ENCODE measurements at regions not wholly inside any gene's neighbourhood (a gene's known extent, or its start where the extent isn't known, plus 50 kb on each side); places are given as distances from the start of the nearest gene placed in this dataset.

- peak; percentile 7 for DNase-seq (ENCODE audit: low spot score)
Measured at GRCh38 chr21:38956856-38957571, 151.3 kb downstream of the ETS2 start.

DNA sequence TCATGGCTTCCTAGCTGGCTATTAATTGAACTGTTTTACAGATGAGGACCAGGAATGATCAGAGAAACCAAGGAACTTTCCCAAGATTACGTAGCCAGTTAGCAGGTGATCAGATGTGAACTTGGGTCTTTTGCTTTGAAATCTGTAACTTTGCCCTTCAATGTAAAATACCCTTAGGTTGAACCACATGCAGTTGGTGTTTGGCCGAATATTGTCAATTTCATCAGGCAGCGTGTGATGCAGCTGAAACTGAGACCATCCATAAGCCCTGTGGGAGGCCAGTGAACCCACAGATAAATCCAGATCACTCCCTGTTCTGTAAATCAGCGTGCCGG lies 150.8 kb downstream of the ETS2 start:
- no peak for DNase-seq (ENCODE audit: low spot score)

GRCh38 chr21:38956007-38956406 lies 150.3 kb downstream of the ETS2 start:
- DNase-seq (ENCODE audit: low spot score) = no peak

DNA sequence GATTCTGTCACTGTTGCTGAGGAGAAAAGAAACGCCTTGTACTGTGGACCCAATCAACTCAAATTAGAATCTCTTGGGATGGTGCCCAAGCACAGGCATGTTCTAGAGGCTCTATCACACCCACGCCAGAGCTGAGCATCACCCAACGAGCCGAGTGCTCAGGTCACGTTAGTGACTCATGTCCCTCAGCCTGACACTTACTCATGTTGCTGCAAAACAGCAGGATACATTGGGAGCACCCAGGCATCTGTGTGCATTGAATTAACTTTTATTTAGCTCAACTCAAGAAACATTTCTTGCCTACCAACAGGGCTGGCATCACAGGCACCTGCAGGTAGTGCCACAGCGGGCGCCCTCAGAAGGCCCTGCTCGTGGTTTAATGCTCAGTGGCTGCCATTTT lies 149.8 kb downstream of the ETS2 start:
- no peak for DNase-seq (ENCODE audit: low spot score)

DNA sequence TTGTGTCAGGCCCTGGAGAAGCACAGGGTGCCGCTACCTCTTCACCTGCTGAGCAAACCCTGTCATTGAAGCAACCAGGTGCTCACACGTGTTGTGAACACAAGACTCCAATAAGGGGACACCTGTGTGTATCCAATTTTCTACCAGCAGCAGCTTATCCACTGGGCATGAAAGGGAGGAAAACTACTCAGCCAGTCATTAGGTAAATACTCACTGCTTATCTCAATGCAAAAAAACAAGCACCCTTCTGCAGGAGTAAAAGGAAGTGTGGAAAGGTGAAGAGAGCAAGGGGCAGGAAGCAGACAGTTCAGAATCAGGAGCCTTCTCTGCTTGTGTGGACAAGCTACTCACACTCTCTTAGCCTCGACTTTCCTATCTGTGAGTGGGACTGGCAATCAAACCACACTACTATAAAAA lies 148.9 kb downstream of the ETS2 start:
- no peak for DNase-seq (ENCODE audit: low spot score)

GRCh38 chr21:38953516-38953915 lies 147.8 kb downstream of the ETS2 start:
- no peak for DNase-seq (ENCODE audit: low spot score)

- no peak for DNase-seq (ENCODE audit: low spot score)
Measured at GRCh38 chr21:38952890-38953289, 147.2 kb downstream of the ETS2 start.

DNA sequence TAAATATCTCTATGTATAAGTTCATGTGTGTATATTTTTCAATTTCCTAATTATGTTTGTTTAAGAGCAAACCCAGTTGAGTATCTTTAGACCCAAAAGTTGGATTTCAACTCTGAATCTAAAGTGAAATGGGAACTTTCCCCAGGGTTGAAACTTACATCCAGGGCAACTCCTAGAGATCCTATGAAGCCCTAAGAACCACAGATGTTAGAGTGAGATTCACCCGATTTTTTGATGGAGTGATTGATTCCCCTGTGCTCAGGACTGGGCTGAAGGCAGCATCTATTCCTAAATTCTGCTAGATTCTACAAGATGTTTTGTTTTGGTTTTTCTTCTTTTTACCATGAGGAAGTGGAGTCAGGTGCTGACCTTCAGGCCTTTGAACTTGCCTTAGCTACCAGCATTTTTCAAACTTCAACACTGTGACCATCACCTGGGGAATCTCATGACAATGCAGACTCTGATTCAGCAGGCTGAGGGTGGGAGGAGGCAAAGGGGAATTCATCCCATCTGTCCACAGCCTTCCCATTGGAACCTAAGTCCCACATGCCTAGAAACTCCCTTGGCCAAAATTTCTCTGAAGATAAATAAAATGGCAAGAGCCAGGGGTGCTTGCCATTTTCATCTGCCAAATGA lies 145.5 kb downstream of the ETS2 start:
- DNase-seq (ENCODE audit: low spot score) = no peak

DNA sequence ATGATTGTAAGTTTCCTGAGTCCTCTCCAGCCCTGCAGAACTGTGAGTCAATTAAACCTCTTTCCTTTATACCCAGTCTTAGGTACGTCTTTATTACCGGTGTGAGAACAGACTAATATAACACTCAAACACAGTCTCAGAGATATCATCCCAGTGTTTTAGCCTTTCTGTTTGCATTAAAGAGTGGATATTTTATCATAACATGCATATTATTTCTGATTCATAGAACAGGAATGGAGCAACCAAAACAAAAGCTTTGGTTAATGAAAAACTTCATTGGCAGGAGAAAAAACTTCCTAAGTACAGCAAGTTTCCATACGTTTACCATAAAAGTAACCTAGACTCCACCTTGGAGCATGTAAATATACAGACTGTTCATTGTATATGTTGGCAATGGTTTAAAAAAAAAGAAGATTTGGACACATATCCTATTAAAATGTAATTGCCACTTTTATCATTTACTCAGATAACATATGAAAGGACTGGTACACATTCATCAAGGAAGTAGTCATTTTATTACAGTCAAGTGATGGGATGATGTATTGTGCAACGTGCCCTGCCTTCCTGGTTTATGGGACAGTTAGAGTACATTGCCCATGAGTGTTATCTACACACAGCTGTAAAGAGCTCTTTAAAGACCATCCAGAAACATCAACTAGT lies 144.8 kb downstream of the ETS2 start:
- DNase-seq (ENCODE audit: low spot score) = no peak

DNA sequence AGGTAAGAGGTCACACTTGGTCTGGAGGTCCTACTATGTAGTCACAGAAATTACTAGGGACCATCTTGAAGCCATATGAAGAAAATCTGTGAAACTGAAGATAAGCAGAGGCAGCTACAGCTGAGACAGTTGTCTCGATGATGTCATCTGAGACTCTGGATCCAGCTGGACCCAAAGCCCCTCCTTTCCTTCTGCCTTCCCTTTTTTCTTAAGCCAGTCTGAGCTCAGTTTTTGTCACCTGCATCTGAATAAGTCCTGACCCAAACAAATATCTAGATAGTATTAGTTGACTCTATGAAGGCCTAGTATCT lies 143.3 kb downstream of the ETS2 start:
- DNase-seq (ENCODE audit: low spot score) = no peak

DNA sequence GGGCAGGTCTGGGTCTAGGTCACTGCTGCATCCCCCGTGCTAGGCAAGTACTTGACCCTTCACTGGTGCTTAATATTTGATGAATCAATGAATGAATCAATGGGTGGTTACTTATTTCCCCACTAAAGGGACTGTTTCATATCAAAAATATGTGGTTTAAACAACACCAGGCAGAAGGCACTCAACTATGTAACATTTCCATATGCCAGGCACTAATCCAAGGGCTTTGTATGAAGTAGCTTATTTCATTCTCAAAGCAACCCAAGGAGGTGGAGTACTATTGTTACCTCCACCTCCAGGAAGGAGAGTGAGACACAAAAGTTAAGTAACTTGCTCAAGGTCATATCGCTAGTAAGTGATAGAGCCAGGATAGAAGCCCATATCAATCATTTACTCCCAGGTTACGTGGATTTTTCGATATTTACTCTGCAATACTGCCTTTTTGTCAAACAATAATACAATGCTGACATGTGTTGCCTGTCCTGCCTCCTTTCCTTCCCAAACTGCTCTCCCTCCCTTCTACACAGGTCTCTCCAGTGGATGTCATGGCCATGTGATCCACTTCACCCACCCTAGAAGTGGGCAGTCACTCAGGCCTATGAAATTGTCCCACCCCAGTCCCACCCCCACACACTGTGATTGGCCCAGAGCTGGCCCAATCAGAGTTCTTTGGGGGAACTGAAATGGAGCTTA lies 142.8 kb downstream of the ETS2 start:
- DNase-seq (ENCODE audit: low spot score) = no peak

GRCh38 chr21:38945545-38946245 lies 140.0 kb downstream of the ETS2 start:
- no peak for DNase-seq (ENCODE audit: low spot score)

DNA sequence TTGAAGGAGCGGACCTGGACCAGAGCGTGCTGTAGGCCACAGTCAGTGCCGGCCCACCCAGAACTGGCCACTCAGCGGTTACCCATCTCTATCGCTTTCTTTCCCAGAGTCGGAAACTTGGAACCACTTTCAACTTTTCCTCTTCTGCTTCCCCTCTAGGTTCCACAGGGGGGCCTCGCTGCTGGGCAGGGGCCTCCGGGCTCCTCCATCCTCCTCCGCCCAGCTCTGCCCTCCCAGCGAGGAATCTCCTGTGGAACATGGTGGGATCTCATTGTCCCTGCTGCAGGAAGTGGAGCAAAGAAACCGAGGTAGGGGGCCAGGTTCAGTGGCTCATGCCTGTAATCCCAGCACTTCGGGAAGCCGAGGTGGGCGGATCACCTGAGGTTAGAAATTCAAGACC lies 139.2 kb downstream of the ETS2 start:
- no peak for DNase-seq (ENCODE audit: low spot score)

- no peak for DNase-seq (ENCODE audit: low spot score)
Measured at GRCh38 chr21:38944402-38944801, 138.7 kb downstream of the ETS2 start.

- no peak for DNase-seq (ENCODE audit: low spot score)
Measured at GRCh38 chr21:38942748-38943211, 137.1 kb downstream of the ETS2 start.

- DNase-seq (ENCODE audit: low spot score) = no peak
Measured at GRCh38 chr21:38938769-38939168, 133.0 kb downstream of the ETS2 start.

DNA sequence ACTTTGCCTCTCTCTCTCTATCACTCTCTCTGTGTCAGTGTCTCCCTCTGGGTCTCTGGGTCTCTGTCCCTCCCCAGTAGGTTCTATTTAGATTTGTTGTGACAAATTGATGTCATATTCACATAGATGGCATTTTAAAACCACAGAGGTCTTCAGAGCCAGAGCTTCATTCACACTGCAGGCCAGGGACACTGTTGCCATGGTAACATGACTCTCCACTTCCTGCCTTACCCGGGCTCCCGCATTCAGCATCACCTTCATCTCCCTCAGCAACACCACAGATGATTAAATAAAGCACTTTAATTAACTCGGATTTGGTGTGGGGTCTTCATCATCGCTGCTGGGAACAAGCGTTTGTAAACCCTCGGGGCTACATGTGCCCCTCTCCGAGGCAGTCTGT lies 132.6 kb downstream of the ETS2 start:
- DNase-seq (ENCODE audit: low spot score) = no peak

DNA sequence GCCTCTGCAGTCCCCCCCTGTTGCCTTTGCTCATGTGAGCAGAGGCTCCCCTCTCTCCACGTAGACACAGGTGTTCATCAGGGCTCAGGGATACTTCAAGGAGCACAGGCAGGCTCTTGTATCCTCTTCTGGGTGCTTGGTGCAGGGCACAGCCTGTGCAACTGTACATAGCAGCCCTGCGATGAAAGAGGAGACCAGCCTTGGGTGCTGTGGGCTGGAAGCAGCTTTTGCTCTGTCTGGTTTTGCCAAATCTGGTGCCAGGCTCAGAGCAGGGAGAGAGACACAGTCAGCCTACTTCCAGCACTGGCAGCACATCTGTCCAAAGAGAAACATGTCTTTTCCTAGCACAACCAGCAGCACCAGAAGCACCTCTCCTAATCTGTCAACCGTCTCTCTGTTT lies 132.1 kb downstream of the ETS2 start:
- no peak for DNase-seq (ENCODE audit: low spot score)

- no peak for DNase-seq (ENCODE audit: low spot score)
Measured at GRCh38 chr21:38937286-38937790, 131.6 kb downstream of the ETS2 start.

DNA sequence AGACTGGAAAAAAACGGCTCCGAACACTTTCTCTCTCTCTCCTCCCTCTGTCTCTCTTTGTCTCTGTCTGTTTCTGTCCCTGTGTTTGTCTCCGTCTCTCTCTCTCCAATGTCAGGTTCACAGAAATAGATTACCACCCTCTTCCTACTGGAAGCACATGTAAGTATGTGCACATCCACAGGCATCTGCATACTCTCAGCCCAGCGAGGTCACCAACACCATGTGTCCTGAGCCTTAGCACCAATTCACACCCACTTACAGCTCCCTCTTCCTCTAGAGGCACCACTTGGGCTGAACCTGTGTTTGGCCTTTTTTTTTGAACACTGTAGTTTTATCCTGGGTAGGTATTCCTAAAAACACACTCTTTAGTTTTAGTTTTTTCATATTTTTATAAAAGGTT lies 130.5 kb downstream of the ETS2 start:
- DNase-seq (ENCODE audit: low spot score) = no peak

DNA sequence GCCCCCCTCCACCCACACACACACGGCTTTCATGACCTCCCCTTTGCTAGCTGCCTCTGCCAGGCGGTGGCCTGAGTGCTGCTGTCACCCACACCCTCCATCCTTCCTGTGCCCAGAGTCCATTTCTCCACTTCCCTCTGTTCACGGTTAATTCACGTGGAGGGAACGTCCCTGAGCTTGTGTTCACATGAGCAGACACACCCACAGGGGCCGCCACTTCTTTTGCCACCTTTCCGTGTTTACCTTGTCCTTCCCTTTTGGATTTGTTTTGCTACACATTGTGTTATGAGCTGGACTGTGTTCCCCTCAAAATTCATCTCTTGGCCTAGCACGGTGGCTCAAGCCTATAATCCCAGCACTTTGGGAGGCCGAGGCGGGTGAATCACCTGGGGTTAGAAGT lies 128.0 kb downstream of the ETS2 start:
- DNase-seq (ENCODE audit: low spot score) = no peak

DNA sequence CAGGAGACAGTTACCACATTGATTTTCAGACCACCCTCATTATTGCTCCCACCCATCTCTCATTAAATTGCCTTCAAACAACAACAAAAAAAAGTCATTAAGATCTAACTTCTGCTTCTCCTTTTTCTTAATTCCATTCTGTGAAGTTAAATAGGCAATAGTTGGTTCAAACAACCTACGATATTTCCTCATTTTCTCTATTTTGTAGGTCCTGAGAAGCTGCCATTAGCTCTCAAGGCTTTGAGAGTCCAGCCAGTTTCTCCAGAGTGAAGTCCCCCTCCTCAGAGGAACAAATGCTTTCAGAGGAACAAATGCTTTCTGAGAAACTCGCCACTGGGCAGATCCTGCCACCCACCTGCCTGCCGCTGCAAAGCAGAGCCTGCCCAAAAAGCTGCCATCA lies 125.6 kb downstream of the ETS2 start:
- no peak for DNase-seq (ENCODE audit: low spot score)

Measured in hematopoietic multipotent progenitor cell treated with erythropoietin and hydrocortisone succinate and interleukin-3 and kit ligand, for 17 days (in vitro differentiated cells).